ENCODE measurements at regions not wholly inside any gene's neighbourhood (a gene's known extent, or its start where the extent isn't known, plus 50 kb on each side); places are given as distances from the start of the nearest gene placed in this dataset.

- H2AFZ ChIP-seq (ENCODE audit: control insufficient read depth, low read depth, low read length) = no peak overlapping the region
- ChIA-PET SMC1A (ENCODE audit: uncharacterized antibody, unreplicated experiment) (interaction anchor here (0.7 to 1.2 kb wide), 5 partner anchors 9 to 1913 kb away, joined by 3 to 5 read pairs (median 3); no protein-coding TSS in a partner anchor), CTCF (interaction anchor here (0.6 to 2.7 kb wide), 19 partner anchors 10 to 1203 kb away, joined by 3 to 19 read pairs (median 4); no protein-coding TSS in a partner anchor), RAD21 (ENCODE audit: unreplicated experiment) (interaction anchor here (0.9 to 2.2 kb wide), 7 partner anchors 30 to 241 kb away, joined by 4 to 10 read pairs (median 5); no protein-coding TSS in a partner anchor), POLR2A (interaction anchor here (1.5 kb wide), 1 partner anchor 73 kb away, joined by 3 read pairs; no protein-coding TSS in a partner anchor)
- peak; percentile 19 to 39 (median 33); a peak in 3 of 6 replicates for TF ChIP-seq CTCF (IDR thresholded peaks at IDR 0.05 in 2 of 3, conservative IDR thresholded peaks at IDR 0.05 in 1 of 3; ENCODE audit: control insufficient read depth in 2 of 3, extremely low read depth in 1 of 3, insufficient read depth in 1 of 3, low read depth in 3 of 3, low read length in 3 of 3)
- TF ChIP-seq RAD21 (IDR thresholded peaks at IDR 0.05; ENCODE audit: insufficient read depth, low read depth, low read length) = peak; percentile 33
- no peak for TF ChIP-seq CBX5 (IDR thresholded peaks at IDR 0.05; ENCODE audit: low read depth)
- no peak for TF ChIP-seq STAT3 (IDR thresholded peaks at IDR 0.05; ENCODE audit: low read depth, low read length)
- H3K36me3 ChIP-seq (ENCODE audit: control insufficient read depth in 2 of 2, insufficient read depth in 2 of 2, low read length in 1 of 2) = no peaks in the 10 kb centered on the region
- BruUV-seq (replicated peaks) = no TSS peak
- no peak overlapping the region for H3K4me3 ChIP-seq
- FAIRE-seq (no peak), DNase-seq (ENCODE audit: low read depth, low spot score) (no peak), ATAC-seq (peak; percentile 79)
- intact Hi-C loops (cut with micrococcal nuclease; ENCODE audit: unreplicated experiment) = loop anchor here (1.0 to 5.0 kb wide), 2 partner anchors 72 to 468 kb away; no protein-coding TSS in a partner anchor
- in situ Hi-C loops (cut with MboI) = no loop called here
- H3K9me3 ChIP-seq (replicated peaks; ENCODE audit: control insufficient read depth, insufficient read depth, low read length) = no peaks in the 10 kb centered on the region
- H3K79me2 ChIP-seq (ENCODE audit: control insufficient read depth, insufficient read depth, low read length) = no peaks in the 10 kb centered on the region
- H3K27me3 ChIP-seq (replicated peaks in 1 of 2; ENCODE audit: control insufficient read depth in 2 of 2, insufficient read depth in 2 of 2, low read length in 1 of 2) = no peaks in the 10 kb centered on the region
- no peaks in the 10 kb centered on the region for H4K20me1 ChIP-seq (ENCODE audit: control insufficient read depth, insufficient read depth)
- 47% methylated on average over 4 of the region's 4 CpGs for WGBS (ENCODE audit: insufficient coverage, insufficient replicate concordance, low lambda C conversion rate, missing lambda C conversion rate)
- no peak overlapping the region for H3K4me2 ChIP-seq (ENCODE audit: control insufficient read depth, insufficient read depth)
- no peaks in the 10 kb centered on the region for H3K4me1 ChIP-seq (ENCODE audit: control insufficient read depth, insufficient read depth, low read length)
- H3K27ac ChIP-seq (ENCODE audit: control insufficient read depth, insufficient read depth) = no peak overlapping the region
- H3K9ac ChIP-seq (ENCODE audit: control insufficient read depth, insufficient read depth, low read length) = no peak overlapping the region
Measured at GRCh38 chr16:74034862-74035261, 261.8 kb upstream of the PSMD7 start.
